Aorta (tissue), 5 donors: ENCODE measurements at regions not wholly inside any gene's neighbourhood (a gene's known extent, or its start where the extent isn't known, plus 50 kb on each side); places are given as distances from the start of the nearest gene placed in this dataset.

Experiments used
- ATAC-seq: fragments of 200-7000 bp; cut with Tn5 transposase; one replicate; pipeline ENCODE4 v1.9.1; 2022; ENCODE audit warnings: moderate library complexity; ENCODE audit not compliant: low FRiP score
- DNase-seq, 2 donors: peaks; one replicate each; pipeline ENCODE4 v3.0.0-alpha.2; 2020
- H3K27ac ChIP-seq, 2 donors: one replicate each; pipeline ENCODE4 v1.5.1; 2013; ENCODE audit warnings: low read length in 2 of 2, mild to moderate bottlenecking in 2 of 2, moderate library complexity in 2 of 2, control low read depth in 1 of 2, inconsistent platforms in 1 of 2, low read depth in 1 of 2
- H3K27me3 ChIP-seq, 2 donors: one replicate each; pipeline ENCODE4 v1.6.1; 2013; ENCODE audit warnings: control low read depth in 1 of 2, low read length in 1 of 2, mild to moderate bottlenecking in 1 of 2, moderate library complexity in 1 of 2; ENCODE audit not compliant: insufficient read depth in 2 of 2, control insufficient read depth in 1 of 2
- H3K36me3 ChIP-seq, 2 donors: one replicate each; pipeline ENCODE4 v1.6.1; 2013; ENCODE audit warnings: control low read depth in 1 of 2, low read length in 1 of 2, mild to moderate bottlenecking in 1 of 2; ENCODE audit not compliant: insufficient read depth in 2 of 2, control insufficient read depth in 1 of 2
- H3K4me1 ChIP-seq, 2 donors: one replicate each; pipeline ENCODE4 v1.6.1; 2013; ENCODE audit warnings: low read length in 2 of 2, control low read depth in 1 of 2, mild to moderate bottlenecking in 1 of 2, moderate library complexity in 1 of 2; ENCODE audit not compliant: insufficient read depth in 2 of 2, control insufficient read depth in 1 of 2
- H3K4me3 ChIP-seq, 2 donors: one replicate each; pipeline ENCODE4 v1.5.1; 2013; ENCODE audit warnings: low read length in 2 of 2, control low read depth in 1 of 2, mild to moderate bottlenecking in 1 of 2
- H3K9me3 ChIP-seq: one replicate; pipeline ENCODE4 v1.6.1; 2013; ENCODE audit warnings: mild to moderate bottlenecking, low read length; ENCODE audit not compliant: control insufficient read depth
- WGBS, 2 donors: extraction: QIAGEN DNeasy Blood & Tissue Kit; methylation state at CpG; one replicate each; pipeline ENCODE4 v1.1.7; 2013; 5-methylcytosine and 5-hydroxymethylcytosine counted together
- intact Hi-C, 2 donors: fragments of 100-400 bp; cut with DNase I; formaldehyde crosslinking; loops; one replicate each; pipeline versions ENCODE4 v1.14.2 to v1.15.0; 2022
- donor health status: healthy with polysubstance abuse.
- donor health status: Bipolar disorder and iron deficiency.
- donor health status: DM: no; HTN: no; CAD: no.
- donor health status: DM: no; HTN: no; CAD: no.
- donor health status: DM: yes; HTN: yes; CAD: no.

DNA sequence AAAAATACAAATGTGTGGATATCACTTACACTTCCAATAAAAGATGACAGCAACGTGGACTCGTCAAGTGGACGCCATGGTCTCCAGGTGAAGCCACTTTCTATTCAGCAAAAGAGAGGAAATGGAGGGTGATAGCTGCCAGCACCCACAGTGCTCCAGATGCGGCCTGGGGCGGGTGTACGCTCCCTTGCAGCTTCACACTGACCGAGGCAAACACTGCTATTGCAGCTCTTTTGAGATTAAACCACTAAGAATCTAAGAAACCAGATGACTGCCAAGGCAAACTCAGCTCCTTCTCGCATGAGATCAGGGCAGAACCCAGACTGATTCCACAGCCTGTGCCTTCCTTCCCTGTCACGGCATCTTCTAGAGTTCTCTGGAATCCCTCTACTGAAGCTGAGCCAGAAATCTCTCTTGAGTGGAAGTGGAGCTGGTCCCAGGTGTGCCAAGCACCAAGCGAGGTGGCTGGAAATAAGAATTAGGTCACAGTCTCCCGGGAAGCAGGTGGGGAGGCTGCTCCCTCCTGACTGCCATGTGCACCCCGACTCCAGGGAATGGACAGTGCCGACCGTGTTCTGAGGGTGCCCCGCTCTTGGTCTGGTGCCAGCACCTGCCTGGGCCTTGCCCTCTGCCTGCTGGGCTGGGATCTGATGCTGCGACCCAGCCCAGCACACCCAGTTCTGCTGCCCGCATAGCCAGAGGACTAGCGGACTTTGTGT, 90.1 kb upstream of the AFDN start:
- Histone ChIP-seq H3K27ac (no peak overlapping the region), H3K4me3 (no peak overlapping the region), H3K4me1 (no peaks in the 10 kb centered on the region), H3K36me3 (no peaks in the 10 kb centered on the region), H3K27me3 (no peaks in the 10 kb centered on the region), H3K9me3 (no peaks in the 10 kb centered on the region)
- DNase-seq: no peak
- WGBS, 2 donors: 56 to 58% methylated on average over 18 of the region's 18 CpGs
- no peak for ATAC-seq
- intact Hi-C loops: no loop called here

DNA sequence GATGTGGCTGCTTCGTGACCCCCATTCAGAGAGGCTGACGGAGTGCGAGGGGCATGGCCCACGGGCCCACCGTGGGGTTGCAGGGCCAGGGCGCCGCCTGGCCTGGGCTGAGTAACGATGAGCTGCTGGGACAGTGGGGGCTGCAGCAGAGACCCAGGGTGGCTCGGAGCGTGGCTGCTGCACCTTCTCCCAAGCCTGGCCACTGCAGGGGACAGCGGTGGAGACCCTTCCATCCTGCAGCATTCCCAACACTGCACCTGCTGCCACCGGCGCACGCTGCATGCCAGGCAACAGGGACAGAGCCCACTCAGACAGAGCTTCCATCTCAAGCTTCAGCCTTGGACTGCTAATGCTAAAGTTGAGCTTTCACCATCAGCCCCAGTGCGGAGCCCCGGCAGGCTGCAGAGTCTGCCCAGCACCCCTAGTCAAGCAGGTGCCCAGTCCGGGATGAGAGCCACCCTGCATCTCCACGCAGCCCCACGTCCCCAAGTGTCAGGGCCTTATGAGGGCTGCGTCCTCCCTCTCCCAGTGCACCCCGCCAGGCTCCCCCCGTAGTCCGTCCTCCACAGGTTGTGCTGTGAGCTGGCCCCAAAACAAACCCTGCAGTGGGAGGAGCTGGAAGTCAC, 89.4 kb upstream of the AFDN start:
- H3K27me3 ChIP-seq: no peaks in the 10 kb centered on the region
- no peaks in the 10 kb centered on the region for H3K4me1 ChIP-seq
- no peak overlapping the region for H3K27ac ChIP-seq
- ATAC-seq (no peak), DNase-seq (no peak)
- H3K4me3 ChIP-seq: no peak overlapping the region
- intact Hi-C loops: no loop called here
- 93 to 96% methylated on average over 23 of the region's 23 CpGs for WGBS, 2 donors
- no peaks in the 10 kb centered on the region for H3K36me3 ChIP-seq
- H3K9me3 ChIP-seq: no peaks in the 10 kb centered on the region

DNA sequence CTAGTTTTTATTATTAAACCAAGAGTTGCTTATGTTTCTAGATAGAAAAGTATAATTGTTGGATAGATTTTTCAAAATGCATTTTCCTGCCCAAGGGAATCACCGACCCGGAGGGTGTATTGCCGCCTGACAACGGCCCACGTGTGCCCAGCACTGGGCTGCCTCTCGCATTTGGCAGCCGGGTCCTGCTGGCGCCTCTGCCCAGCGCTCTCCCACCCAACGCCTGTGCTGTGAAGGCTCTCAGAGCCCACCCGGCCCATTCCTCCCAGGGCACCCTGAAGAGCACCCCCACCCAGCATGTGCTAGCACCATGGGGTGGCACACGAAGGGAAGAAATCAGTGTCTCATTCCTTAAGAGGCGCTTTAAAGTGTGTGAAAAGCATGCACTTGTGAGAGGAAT, 88.3 kb upstream of the AFDN start:
- H3K4me3 ChIP-seq: no peak overlapping the region
- no peaks in the 10 kb centered on the region for H3K36me3 ChIP-seq
- H3K4me1 ChIP-seq: no peaks in the 10 kb centered on the region
- intact Hi-C loops: no loop called here
- DNase-seq: no peak
- 93 to 95% methylated on average over 13 of the region's 13 CpGs for WGBS, 2 donors
- H3K27me3 ChIP-seq: no peaks in the 10 kb centered on the region
- ATAC-seq: no peak
- H3K27ac ChIP-seq: no peak overlapping the region
- no peaks in the 10 kb centered on the region for H3K9me3 ChIP-seq

DNA sequence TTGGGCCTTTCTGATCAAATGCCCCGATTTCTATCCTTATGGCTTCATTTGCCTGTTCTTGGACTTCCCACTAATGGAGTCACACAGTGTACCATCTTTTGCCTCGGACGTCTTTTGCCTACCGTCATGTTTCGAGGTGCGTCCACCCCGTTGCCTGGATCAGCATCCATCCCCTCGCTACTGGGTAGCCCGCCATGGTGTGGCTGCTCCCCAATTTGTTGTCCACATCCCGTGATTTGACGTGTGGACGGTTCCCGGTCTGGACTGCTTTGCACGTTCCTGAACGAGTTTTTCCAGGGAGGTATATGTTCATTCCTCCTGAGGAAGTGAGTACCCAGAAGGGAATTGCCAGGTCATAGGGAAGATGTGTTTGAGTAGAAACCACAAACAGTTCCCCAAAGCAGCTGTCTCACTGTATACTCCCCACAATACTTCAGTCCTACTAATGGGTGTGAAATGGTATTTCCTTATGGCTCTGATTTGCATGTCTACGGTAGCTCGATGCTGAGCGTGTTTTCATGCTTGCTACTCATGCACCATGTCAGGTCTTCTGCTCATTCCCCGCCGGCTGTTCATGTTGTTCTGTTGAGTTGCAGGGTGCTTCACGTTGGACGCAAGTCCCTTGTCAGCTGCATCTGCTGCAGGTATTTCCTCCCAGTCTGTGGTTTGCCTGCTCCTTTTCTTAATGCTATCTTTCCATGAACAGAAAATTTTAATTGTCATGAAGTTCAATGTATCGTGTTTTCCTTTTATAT, 86.8 kb upstream of the AFDN start:
- Histone ChIP-seq H3K4me1 (no peaks in the 10 kb centered on the region), H3K27me3 (no peaks in the 10 kb centered on the region), H3K9me3 (no peaks in the 10 kb centered on the region), H3K27ac (no peak overlapping the region), H3K4me3 (no peak overlapping the region), H3K36me3 (no peaks in the 10 kb centered on the region)
- 94 to 95% methylated on average over 23 of the region's 23 CpGs for WGBS, 2 donors
- ATAC-seq (no peak), DNase-seq (no peak)
- intact Hi-C loops: no loop called here

DNA sequence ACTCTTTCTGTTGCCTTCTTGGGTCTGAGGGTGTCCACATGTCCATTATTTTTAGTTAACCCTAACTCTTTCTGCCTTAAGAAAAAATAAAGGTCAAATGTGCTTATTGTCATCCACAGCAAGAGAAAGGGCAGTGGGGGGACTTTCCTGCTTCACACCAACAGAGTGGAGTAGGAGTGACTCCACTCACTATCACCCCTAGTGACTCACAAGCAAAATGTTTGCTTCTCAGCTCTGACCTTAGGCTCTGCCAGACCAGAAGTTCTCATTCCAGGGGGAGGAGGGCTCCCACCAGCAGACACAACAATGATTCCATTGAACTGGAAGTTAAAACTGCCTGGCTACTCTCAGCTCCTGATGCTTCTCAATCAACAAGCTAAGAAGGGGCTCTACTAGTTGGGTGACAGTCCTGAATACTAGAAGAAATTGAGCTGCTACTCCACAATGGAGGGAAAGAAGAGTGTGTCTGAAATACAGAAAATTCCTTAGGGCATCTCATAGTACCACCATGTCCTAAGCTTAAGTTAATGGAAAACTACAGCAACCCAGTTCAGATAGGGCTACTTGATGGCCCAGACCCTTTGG, 83.9 kb upstream of the AFDN start:
- ATAC-seq: no peak
- Histone ChIP-seq H3K9me3 (no peaks in the 10 kb centered on the region), H3K36me3 (no peaks in the 10 kb centered on the region), H3K27ac (no peak overlapping the region), H3K27me3 (no peaks in the 10 kb centered on the region), H3K4me1 (no peaks in the 10 kb centered on the region), H3K4me3 (no peak overlapping the region)
- DNase-seq: no peak
- intact Hi-C loops: no loop called here

DNA sequence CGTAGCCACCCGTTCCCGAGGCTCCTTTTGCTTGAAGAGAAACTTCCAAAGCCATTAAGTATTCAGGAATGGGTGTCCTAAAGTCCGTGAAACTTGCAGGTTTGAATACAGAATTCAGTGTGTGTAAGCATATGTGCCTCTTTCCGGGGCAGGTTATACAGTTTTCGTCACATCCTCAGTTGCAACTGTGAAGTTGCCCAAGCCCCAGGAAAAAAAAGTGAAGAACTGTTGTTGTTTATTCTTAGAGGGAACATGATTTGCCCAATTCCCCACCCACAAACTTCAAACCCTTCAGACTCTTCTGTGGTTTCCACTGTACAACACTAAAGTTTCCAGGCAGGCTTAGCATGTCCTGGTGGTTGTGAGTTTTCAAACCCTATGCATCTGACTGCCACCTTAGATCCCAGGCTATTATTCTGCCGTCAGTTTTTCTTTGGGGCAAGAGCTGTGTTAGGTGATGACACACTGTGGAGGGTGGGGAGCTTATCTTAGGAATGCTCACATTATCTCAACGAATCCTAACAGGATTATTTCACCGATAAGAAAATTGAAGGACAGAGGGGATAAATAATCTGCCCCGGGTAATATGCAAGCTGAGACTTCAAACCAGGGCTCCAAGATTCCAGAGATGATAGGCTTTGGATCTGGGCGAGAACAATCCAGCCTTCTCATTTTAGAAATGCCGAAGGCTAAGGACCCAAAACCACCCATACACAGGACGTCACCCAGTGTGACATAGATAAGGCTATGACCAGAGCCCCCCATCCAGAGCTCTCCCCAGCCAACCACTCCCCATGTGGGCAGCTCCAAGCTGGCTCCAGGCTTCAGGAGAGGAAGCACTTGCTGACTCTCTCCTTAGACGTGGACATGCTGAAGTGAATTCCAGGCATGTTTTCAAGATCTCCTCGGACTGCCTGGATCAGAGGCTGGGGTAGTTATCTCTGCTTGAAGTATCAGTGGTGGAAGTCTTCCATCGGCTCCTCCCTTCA, 81.7 kb upstream of the AFDN start:
- H3K9me3 ChIP-seq: no peaks in the 10 kb centered on the region
- H3K36me3 ChIP-seq: no peaks in the 10 kb centered on the region
- H3K4me1 ChIP-seq: no peaks in the 10 kb centered on the region
- DNase-seq (no peak), ATAC-seq (peak; percentile 27)
- intact Hi-C loops: no loop called here
- H3K27me3 ChIP-seq: no peaks in the 10 kb centered on the region
- 71 to 77% methylated on average over 16 of the region's 16 CpGs for WGBS, 2 donors
- no peak overlapping the region for H3K4me3 ChIP-seq
- H3K27ac ChIP-seq: no peak overlapping the region

DNA sequence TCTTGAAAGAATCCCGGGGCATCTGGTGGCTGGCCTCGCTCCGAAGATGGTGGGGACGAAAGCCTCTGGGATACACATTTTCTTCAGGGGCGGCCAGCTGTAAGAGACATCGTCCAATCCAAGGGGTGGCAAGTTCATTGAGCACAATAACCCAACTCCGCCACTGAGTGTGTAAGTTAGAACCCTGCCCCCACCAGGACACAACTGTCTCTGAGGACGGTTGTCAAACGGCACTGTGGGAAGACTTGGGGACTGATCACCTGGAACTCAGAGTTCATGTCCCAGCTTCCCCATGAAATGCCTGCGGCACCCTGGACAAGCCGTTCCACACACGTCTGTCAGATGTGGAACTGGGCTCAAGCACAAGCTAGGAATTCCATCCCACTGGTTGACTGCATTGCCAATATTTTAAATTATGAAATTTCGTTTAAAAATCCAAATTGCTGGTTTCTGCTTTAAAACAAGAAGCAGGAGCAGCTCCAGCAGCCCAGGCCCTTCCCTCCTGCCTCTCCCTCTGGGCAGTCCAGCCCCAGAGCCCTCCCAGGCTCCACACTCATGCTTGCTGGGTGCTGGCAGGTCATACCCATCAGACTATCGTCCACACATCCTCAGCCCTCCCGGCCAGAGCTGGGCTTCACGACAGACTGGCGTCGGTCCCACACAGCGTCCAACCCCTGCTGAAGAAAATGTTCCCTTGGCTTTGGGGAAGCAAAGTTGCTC, 80.9 kb upstream of the AFDN start:
- Histone ChIP-seq H3K36me3 (no peaks in the 10 kb centered on the region), H3K4me3 (no peak overlapping the region), H3K27me3 (no peaks in the 10 kb centered on the region), H3K27ac (no peak overlapping the region), H3K9me3 (no peaks in the 10 kb centered on the region), H3K4me1 (no peaks in the 10 kb centered on the region)
- DNase-seq: peak in 1 of 2 donors; percentile 73
- WGBS, 2 donors: 56% methylated on average over 19 of the region's 19 CpGs
- intact Hi-C loops: no loop called here
- ATAC-seq: peak; percentile 84
